Large intestine (tissue), 3 donors: ENCODE measurements at regions not wholly inside any gene's neighbourhood (a gene's known extent, or its start where the extent isn't known, plus 50 kb on each side); places are given as distances from the start of the nearest gene placed in this dataset.

Experiments used
- DNase-seq, 2 donors: peaks; one replicate each; pipeline versions ENCODE4 v3.0.0 to v3.0.0-alpha.2; 2013
- H3K27ac ChIP-seq: one replicate; pipeline ENCODE4 v1.5.1; 2013; ENCODE audit warnings: low read length
- H3K27me3 ChIP-seq: 2 replicates; pipeline ENCODE4 v1.6.1; 2013; ENCODE audit warnings: low read length; ENCODE audit not compliant: control insufficient read depth, insufficient read depth
- H3K36me3 ChIP-seq: 2 replicates; pipeline ENCODE4 v1.6.1; 2013; ENCODE audit warnings: low read length; ENCODE audit not compliant: control insufficient read depth, insufficient read depth
- H3K4me1 ChIP-seq: one replicate; pipeline ENCODE4 v1.6.1; 2013; ENCODE audit warnings: low read length; ENCODE audit not compliant: control insufficient read depth, insufficient read depth
- H3K4me3 ChIP-seq: one replicate; pipeline ENCODE4 v1.5.1; 2013; ENCODE audit warnings: low read length
- H3K9me3 ChIP-seq: one replicate; pipeline ENCODE4 v1.6.1; 2013; ENCODE audit warnings: mild to moderate bottlenecking, low read depth, low read length, moderate library complexity; ENCODE audit not compliant: control insufficient read depth
- whole genome bisulfite sequencing: methylation state at CpG from one replicate; pipeline ENCODE4 v1.1.5; 2013; ENCODE audit warnings: low lambda C conversion rate; ENCODE audit not compliant: insufficient coverage; 5-methylcytosine and 5-hydroxymethylcytosine counted together

DNA sequence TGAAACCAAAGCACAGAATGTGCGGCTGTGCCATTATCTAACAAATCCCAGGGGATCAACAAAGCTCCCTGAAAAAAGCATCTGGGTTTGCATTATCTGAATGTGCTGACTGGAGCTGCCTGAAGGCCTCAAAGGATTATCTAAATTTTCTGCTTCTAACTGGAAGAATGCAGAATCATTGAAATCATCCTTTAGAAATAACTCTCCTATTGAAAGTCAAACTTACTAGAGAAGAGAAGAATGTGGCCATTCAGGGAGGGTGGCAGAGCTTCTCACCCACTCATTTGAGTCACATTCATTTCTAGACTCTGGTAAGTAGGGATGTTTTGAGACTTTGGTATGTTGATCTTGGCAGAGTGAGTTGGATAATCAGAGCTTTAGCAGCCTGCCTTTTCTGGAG is 220.6 kb upstream of the RGS6 start:
- Histone ChIP-seq H3K4me1 (no peaks in the 10 kb centered on the region), H3K27ac (no peak overlapping the region), H3K4me3 (no peak overlapping the region), H3K36me3 (peaks cover 15% of the 10 kb centered on the region), H3K27me3 (no peaks in the 10 kb centered on the region), H3K9me3 (no peaks in the 10 kb centered on the region)
- no peak for DNase-seq
- no CpG with 5 or more reads among the region's 1 CpG for WGBS

DNA sequence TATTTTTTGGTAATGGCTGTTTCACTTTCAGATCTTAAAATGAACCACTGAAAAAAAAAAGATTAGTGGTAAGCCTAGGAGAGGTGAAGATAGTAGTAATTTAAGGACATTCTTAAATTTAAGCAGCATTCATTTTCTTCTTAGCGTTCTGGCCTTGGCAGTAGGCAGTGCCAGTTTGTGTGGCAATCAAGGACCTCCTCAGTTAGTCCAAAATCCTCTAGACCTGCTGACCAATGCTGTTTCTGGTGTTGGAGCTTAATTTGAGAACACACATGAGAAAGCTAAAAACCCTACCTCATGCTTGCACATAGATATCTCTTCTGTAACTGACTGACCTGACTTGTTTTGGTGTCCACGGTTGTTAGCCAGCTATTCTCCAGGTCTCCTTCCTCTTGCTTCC is 219.8 kb upstream of the RGS6 start:
- Histone ChIP-seq H3K9me3 (no peaks in the 10 kb centered on the region), H3K36me3 (peaks cover 17% of the 10 kb centered on the region), H3K4me3 (no peak overlapping the region), H3K4me1 (no peaks in the 10 kb centered on the region), H3K27me3 (no peaks in the 10 kb centered on the region), H3K27ac (no peak overlapping the region)
- no peak for DNase-seq
- WGBS = no CpG with 5 or more reads among the region's 2 CpGs

DNA sequence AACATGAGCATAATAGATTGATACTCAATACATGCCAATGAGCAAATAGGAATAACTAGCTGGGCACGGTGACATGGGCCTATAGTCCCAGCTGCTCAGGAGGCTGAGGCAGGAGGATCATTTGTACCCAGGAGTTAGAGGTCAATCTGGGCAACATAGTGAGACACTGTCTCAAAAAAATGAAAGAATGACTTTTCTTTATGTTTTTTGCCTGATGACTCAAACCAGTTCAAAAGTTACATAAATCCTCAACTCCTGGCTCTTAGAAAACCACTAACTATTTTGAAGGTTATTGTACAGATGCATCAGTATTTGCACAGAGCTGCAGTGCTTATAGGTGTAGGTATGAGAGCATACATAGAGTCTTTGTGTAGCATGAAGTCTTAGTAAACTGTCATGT is 219.2 kb upstream of the RGS6 start:
- WGBS = no CpG with 5 or more reads among the region's 1 CpG
- Histone ChIP-seq H3K27me3 (no peaks in the 10 kb centered on the region), H3K4me3 (no peak overlapping the region), H3K36me3 (peaks cover 17% of the 10 kb centered on the region), H3K4me1 (no peaks in the 10 kb centered on the region), H3K9me3 (no peaks in the 10 kb centered on the region), H3K27ac (no peak overlapping the region)
- DNase-seq = no peak

DNA sequence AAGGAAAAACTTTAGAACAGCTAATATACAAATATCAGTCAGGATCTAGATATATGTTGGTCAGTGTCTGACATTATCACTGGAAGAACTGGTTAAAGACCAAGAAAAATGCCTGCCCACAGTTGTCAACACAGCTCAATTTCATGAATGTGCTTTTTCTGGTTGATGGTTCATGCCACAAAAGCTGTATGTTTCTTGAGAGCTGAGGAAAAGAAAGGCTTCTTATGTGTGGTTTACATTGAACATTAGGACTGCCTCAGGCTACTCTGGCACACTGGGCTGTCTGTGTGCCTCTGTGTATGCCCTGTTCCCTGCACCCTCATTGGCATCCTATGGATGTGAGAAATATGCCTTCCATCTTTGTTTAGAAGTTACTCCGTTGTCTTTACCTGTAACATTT is 218.8 kb upstream of the RGS6 start:
- Histone ChIP-seq H3K36me3 (peaks cover 17% of the 10 kb centered on the region), H3K27me3 (no peaks in the 10 kb centered on the region), H3K4me3 (no peak overlapping the region), H3K9me3 (no peaks in the 10 kb centered on the region), H3K4me1 (no peaks in the 10 kb centered on the region), H3K27ac (no peak overlapping the region)
- 92% methylated on average over 1 of the region's 1 CpG for whole genome bisulfite sequencing
- DNase-seq = no peak

DNA sequence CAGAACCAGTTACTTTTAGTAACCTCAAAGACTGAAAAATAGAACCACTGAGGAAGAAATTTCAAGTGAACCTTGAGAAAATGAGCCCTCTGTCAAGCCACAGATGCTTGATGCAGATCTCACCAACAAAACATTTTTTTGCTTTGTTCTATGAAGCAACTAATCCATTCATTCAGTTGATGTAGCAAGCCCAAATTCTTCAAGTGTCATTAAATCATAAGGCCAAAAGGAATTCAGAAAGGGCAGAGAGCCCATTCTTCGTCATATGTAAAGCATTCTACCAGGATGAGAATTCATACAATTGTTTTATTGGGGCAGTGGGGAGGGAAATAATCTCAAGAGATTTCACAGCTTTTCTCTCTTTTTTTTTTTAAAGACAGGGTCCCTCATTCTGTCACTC is 218.0 kb upstream of the RGS6 start:
- no CpG with 5 or more reads among the region's 1 CpG for WGBS
- Histone ChIP-seq H3K27ac (no peak overlapping the region), H3K27me3 (no peaks in the 10 kb centered on the region), H3K4me3 (no peak overlapping the region), H3K4me1 (no peaks in the 10 kb centered on the region), H3K9me3 (no peaks in the 10 kb centered on the region), H3K36me3 (peaks cover 15% of the 10 kb centered on the region)
- no peak for DNase-seq

DNA sequence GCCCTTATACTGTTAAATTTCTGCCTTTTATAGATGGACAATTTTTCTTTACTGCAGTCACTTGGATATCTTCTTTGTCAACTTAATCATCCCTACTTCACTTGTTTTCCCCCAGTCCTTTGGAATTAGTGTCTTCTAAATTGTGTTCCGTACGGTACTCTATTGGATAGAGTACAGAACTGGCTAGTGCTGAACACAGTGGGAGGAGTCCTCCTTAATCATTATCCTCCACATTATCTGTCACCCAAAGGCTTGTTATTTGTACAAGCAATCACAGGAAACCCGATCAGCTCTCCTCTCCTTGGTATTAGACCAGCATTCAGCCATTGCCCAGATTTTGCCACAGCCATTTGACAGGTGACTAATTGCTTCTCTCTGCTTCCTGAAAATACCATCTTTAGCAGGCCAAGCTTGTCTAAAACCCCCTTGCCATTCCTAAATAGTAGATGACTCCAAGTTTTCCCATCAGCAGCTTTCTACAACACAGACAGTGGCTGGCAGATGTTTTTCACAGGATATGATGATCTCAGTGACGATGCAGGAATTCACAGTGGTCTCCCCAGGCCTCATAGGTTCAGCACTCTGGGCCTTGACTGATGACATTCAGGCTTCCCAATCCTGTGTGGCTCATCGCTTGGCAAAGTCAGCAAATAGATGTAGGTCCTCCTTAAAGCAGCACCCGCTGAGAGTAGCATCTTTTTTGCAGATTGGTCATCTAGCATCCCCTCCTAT is 216.0 kb upstream of the RGS6 start:
- no peak overlapping the region for H3K27ac ChIP-seq
- H3K4me1 ChIP-seq = no peaks in the 10 kb centered on the region
- no peak overlapping the region for H3K4me3 ChIP-seq
- DNase-seq = no peak
- no peaks in the 10 kb centered on the region for H3K27me3 ChIP-seq
- peaks cover 3% of the 10 kb centered on the region for H3K9me3 ChIP-seq
- 70% methylated on average over 2 of the region's 6 CpGs for WGBS
- peaks cover 6% of the 10 kb centered on the region for H3K36me3 ChIP-seq

DNA sequence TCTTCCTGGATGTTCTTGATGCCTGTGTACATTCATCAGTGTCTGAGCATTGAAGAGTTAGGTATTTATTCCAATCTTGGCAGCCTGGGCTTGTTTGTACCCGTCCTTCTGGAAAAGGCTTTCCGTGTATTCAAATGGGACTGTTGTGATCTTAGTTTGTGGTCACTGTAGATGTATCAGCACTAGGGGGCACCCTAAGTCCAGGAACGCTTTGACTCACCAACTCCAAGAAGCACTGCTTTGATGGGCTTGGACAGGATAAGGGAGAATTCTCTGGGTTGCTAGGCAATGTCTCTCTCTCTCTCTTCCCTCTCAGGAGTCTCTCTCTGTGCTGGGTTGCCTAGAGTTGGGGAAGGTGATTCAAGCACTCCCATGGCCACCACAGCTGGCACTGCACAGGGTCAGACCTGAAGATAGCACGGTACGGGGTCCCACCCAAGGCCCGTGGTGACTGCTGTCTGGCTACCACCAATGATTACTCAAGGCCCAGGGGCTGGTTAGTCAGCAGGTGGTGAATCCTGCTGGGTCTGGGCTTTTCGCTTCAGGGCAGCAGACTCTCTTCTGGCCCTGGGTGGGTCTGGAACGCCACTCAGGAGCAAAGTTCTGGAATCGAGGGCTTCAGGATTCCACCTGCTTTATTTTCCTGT is 211.1 kb upstream of the RGS6 start:
- peaks cover 3% of the 10 kb centered on the region for H3K9me3 ChIP-seq
- DNase-seq = peak; percentile 28 to 42
- H3K27me3 ChIP-seq = no peaks in the 10 kb centered on the region
- no peak overlapping the region for H3K27ac ChIP-seq
- H3K4me3 ChIP-seq = no peak overlapping the region
- no CpG with 5 or more reads among the region's 9 CpGs for WGBS
- H3K36me3 ChIP-seq = peaks cover 22% of the 10 kb centered on the region
- H3K4me1 ChIP-seq = no peaks in the 10 kb centered on the region

DNA sequence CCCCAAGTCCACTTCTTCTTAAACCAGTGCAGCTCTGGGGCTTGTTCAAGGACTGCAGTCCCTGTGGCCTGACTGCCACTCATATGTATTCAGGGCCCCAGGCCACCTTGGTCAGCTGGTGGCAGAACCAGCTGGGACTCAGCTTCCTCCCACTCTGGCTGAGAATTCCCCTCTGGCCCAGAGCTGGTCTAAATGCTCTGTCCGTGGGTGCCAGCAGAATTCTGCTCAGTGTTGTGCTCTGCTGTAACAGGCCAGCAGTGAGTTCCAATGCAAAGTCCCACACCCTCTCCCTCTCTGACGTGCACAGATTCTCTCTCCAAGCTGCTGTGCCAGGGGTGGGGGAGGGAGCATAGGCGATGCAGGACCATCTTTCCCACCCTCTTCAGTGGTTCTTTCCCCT is 210.4 kb upstream of the RGS6 start:
- no CpG with 5 or more reads among the region's 3 CpGs for WGBS
- no peak for DNase-seq
- Histone ChIP-seq H3K27me3 (no peaks in the 10 kb centered on the region), H3K4me3 (no peak overlapping the region), H3K4me1 (no peaks in the 10 kb centered on the region), H3K36me3 (peaks cover 22% of the 10 kb centered on the region), H3K9me3 (peaks cover 3% of the 10 kb centered on the region), H3K27ac (no peak overlapping the region)

DNA sequence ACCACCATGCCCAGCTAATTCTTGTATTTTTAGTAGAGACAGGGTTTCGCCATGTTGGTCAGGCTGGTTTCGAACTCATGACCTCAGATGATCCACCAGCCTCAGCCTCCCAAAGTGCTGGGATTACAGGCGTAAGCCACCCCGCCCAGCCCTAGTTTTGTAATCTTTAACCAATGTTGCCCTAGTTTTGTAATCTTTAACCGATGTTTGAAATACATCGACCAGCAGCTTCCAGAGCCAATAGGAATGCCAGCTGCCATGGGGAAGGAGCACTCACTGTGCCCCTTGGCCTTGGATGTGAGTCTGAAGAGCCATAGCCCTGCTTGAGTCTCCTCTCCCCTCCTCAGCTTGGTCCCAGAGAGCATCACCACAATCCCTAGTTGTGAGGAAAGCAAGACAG is 209.3 kb upstream of the RGS6 start:
- Histone ChIP-seq H3K4me3 (no peak overlapping the region), H3K36me3 (peaks cover 28% of the 10 kb centered on the region), H3K9me3 (peaks cover 3% of the 10 kb centered on the region), H3K27me3 (no peaks in the 10 kb centered on the region), H3K27ac (no peak overlapping the region), H3K4me1 (no peaks in the 10 kb centered on the region)
- DNase-seq = no peak
- WGBS = no CpG with 5 or more reads among the region's 6 CpGs

DNA sequence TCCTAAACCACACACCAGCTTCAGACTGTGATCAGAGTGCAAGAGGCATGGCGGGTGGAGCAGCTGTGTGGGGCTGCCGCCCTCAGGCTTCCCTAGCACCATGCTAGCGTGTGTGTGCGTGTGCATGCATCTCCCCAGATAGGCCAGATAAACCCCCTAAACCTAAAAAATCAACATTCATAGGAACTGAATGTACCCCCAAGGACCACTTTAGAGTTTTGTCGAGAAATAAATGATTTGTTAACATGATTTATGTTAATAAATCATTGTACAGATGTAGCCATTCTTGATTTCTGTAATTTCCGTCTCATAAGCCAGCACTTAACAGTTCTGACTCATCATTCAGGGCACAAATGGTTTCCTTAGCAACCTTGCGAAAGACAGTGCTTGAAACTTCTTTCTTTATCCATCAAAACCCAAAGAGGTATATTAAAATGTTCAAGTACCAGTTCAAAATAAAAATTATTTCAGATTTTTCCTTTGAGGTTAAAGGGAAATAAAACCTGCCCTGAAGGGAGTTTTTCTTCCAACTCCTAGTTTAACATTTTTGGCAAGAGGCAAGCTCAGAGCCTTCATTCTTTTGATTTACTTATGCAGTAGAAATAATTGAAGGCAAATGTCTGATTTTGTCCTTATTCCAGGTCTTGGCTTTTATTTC is 206.2 kb upstream of the RGS6 start:
- Histone ChIP-seq H3K4me1 (no peaks in the 10 kb centered on the region), H3K27me3 (no peaks in the 10 kb centered on the region), H3K4me3 (no peak overlapping the region), H3K27ac (no peak overlapping the region), H3K36me3 (peaks cover 43% of the 10 kb centered on the region), H3K9me3 (no peaks in the 10 kb centered on the region)
- DNase-seq = no peak
- 100% methylated on average over 1 of the region's 7 CpGs for WGBS
